Peyer's patch (tissue), 4 donors: ENCODE measurements at regions not wholly inside any gene's neighbourhood (a gene's known extent, or its start where the extent isn't known, plus 50 kb on each side); places are given as distances from the start of the nearest gene placed in this dataset.

Source experiments
- CTCF ChIP-seq, 6 experiments: fragments of 450-650 bp in 4 of 6; fragments of 200-600 bp in 2 of 6; sonication (generic) in 1 of 6; IDR thresholded peaks; one replicate each; pipeline ENCODE4 v1.5.1; 2017 to 2019; ENCODE audit warnings: antibody characterized with exemption in 6 of 6, mild to moderate bottlenecking in 3 of 6, moderate library complexity in 1 of 6
- POLR2A ChIP-seq, 2 donors: fragments of 450-650 bp; IDR thresholded peaks; one replicate each; pipeline ENCODE4 v1.5.1; 2017; ENCODE audit warnings: antibody characterized with exemption in 2 of 2, mild to moderate bottlenecking in 2 of 2, moderate library complexity in 2 of 2

- no peak for TF ChIP-seq CTCF (IDR thresholded peaks at IDR 0.05)
- no peak for TF ChIP-seq POLR2A (IDR thresholded peaks at IDR 0.05)
Measured at GRCh38 chr1:187129132-187129531, 300.4 kb downstream of the PLA2G4A start.
